Inflammatory macrophage treated with lipopolysaccharide for 1 hour (primary cell): ENCODE measurements at regions not wholly inside any gene's neighbourhood (a gene's known extent, or its start where the extent isn't known, plus 50 kb on each side); places are given as distances from the start of the nearest gene placed in this dataset.
A peak's percentile ranks its signal among the peaks of the same experiment; 100 is the strongest.

Experiments
- DNase-seq, 2 donors: peaks; one replicate each; pipeline ENCODE4 v3.0.0-alpha.2; 2020 to 2022

DNA sequence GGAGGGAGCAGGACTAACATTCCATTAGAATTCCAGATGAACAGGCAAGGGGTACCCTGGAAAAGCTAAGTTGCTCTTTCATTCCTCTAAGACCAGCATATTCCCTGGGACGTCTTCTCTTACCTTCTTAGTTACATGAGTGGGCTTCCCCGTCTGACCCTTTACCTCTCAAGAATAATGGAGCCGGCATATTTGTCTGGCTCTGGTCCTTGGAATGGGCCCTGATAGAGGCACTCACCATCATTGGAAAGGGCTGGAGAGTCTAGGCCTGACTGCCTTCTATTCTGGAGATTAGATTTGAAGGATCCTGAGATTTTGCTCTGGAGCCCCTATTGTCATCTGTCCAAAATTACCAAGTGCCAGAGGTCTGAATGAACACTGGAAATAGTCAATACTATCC is 347.5 kb downstream of the MYCN start:
- DNase-seq, result no peak

- DNase-seq, result no peak
Measured at GRCh38 chr2:16287281-16287680, 346.9 kb downstream of the MYCN start.

GRCh38 chr2:16285813-16286510 is 345.6 kb downstream of the MYCN start:
- DNase-seq, result no peak

DNA sequence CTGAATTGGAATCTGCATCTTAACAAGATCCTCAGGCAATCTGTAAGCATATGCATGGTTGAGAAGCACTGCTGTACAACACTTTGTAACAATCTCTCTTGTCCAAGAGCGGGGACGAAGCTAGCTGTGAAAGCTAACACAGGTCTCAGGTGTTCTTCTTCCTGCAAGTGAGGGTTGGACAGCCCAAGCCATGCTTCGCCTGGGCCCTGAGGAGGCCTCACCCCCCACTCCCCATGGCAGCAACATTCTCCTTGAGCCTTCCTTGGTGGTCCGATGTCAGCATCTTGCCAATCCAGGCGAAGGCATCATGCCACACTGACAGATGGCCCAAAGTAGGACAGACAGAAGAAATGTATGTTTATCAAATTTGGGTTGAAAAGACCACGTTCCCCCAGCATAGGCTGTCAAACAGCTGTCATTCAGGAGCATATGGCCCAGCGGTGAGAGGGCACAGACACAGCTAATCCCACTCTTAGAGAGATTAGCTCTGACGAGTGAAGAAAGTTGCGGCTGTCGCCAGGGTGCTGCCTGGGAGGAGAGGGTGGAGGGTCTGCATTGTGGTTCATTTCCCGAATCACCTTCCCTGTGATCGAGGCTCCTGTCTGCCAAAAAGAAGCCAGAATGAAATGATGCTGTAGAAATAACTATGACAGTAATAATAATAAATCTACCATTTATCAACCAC is 344.7 kb downstream of the MYCN start:
- DNase-seq, result no peak

GRCh38 chr2:16283071-16283850 is 342.9 kb downstream of the MYCN start:
- DNase-seq, result no peak

DNA sequence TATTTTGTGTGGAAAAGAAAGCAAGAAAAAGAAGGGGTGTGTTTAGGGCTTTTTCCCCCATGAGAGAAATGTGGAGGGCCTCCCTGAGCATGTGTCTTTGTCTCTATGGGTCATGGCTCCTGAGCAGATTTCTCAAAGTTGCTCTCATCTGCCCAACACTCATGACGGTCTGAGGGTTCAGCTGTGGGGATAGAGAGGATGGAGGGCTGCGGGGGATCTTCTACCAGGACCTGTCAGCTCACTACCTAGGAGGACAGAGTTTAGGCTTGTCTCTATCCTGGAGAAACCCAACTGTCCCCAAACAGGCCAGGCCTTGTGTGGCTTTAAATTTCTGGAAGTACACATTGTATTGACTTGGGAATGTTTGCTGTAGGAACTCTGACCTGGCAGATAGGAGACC is 342.2 kb downstream of the MYCN start:
- no peak for DNase-seq

GRCh38 chr2:16281451-16282335 is 341.3 kb downstream of the MYCN start:
- peak; percentile 22 to 38 for DNase-seq

GRCh38 chr2:16280081-16280480 is 339.7 kb downstream of the MYCN start:
- DNase-seq, result no peak

- DNase-seq, result no peak
Measured at GRCh38 chr2:16279641-16280040, 339.3 kb downstream of the MYCN start.

GRCh38 chr2:16279201-16279570 is 338.8 kb downstream of the MYCN start:
- DNase-seq, result no peak

- no peak for DNase-seq
Measured at GRCh38 chr2:16278421-16279200, 338.3 kb downstream of the MYCN start.

DNA sequence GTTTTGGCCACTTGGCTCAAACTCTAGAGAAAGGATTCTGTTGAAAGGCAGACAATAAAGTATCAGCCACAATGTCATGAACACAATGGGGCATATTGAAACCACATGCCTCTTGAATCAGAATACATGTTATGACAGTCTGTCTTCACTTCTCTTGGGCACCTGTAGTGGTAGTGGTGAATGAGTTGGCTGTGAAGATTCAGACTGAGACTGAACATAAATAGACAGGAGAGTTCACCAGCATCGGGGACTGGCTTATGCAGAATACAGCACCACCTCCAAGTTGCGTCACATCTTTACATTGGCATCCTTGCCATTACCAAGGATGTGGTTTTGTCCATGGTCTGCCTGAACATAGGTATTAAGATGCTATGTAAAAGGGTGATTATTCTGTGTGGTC is 336.8 kb downstream of the MYCN start:
- no peak for DNase-seq

DNA sequence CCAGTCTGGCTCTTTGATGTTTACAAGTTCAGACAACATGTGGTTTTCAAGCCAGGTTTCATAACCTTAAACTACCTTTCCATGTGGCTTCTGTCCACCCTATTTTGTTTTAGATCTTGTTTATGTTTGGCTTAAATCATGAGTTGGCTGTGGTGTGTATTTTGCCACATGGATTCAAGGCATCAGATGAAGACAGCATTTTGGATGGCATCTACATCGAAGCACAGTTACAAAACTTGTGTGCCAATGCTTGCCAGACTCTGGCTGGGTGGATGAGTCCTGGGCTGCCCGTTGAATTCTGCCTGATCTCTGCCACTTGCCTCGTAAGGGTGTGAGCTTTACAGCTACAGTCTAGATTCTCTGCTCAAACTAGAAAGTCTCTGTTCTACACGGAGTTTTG is 335.3 kb downstream of the MYCN start:
- DNase-seq, result no peak

DNA sequence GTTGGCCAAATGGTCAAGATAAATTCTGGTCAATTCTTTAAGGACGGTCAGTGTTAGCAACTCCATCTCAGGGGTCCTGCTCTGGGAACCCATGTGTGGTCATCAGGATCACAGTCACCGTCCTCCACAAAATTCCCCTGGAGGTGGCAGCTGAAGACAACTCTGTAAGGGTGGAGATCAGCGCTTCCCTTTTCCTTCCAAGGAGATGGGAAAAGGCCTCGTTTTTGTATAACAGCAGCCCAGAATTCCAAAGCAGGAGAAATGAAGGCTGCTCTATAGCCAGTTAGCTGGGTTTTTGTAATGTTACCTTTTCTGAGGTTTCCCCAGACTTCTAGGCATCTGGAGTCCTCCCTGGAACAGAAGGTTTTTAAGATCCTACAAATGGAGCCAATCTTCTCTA is 334.8 kb downstream of the MYCN start:
- no peak for DNase-seq

GRCh38 chr2:16273111-16273510 is 332.8 kb downstream of the MYCN start:
- no peak for DNase-seq

DNA sequence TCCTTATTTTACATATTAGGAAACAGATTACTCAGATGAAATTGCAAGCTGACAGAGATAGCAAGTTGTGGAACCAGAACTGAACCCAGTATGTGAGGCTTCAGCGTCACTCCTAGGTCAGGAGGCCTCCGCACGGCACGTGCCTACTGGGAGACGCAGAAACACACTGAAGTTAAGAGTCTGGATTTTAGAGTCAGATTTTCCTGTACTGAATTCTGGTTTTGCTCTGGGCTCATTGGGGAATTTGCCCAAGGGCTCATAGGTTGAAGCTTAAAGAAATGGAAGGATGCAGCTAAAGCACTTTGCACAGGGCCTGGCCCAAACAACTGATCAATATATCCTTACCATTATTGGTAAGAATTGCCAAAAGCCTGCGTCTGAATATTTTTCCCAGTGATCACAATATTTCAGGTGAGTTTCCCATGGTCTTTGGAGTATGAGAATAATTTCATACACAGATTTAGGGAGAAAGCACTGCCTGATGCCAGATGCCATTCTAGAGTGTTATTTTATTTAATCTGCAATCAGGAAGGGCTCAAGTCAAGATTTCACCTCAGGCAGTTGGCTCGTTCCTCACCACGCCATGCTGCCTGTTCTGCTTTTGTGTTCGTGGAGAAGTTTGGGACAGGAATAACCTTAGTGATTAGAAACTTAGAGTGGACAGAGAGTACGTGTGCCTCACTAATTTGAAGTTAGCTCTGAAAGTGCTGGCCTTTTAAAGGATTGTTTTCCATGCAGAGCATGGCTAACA is 331.9 kb downstream of the MYCN start:
- no peak for DNase-seq

DNA sequence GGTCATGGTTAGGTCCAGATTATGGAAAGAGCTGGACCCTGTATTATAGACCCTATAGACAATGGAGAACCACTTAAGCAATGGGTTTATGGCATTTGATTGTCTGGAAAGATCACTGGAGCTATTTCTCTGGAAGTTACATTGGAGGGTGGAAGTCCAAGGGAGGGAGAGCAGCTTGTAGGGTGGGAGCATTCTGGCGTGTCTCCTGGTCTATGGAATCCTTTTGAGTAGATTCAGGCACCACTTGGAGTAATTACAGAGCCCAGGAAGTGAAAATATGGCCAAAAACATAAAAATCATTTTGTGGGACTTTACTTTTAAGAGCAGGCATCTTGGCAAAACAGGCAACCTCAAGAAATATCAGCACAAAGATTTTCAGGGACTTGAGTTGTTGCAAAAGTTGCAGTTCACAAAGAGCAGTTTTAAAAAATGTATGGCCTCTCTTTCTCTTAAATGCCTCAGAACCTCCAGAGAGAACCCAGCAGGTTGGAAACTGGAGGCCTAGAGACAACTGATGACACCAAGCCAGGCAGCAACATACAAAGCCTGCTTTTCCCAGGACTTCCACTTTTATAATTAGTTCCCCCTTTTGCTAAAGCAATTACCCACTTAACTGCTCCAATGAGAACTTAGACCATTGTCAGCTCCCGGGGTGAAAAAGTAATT is 331.0 kb downstream of the MYCN start:
- no peak for DNase-seq

- no peak for DNase-seq
Measured at GRCh38 chr2:16270441-16270840, 330.1 kb downstream of the MYCN start.

- no peak for DNase-seq
Measured at GRCh38 chr2:16268301-16269000, 328.1 kb downstream of the MYCN start.

DNA sequence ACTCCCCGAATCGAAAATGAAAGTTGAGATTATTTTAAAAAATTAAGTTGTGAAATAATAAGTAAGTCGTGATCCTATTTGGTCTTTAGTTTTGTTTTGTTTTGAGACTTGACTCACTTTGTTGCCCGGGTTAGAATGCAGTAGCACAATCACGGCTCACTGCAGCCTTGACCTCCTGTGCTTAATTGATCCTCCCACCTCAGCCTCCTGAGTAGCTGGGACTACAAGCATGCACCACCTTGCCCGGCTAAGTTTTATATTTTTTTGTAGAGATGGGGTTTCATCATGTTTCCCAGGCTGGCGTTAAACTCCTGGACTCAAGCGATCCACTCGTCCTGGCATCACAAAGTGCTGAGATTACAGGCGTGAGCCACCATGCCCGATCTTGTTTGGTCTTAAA is 326.2 kb downstream of the MYCN start:
- DNase-seq, result no peak
